HG03025 (cell line): ENCODE measurements at regions not wholly inside any gene's neighbourhood (a gene's known extent, or its start where the extent isn't known, plus 50 kb on each side); places are given as distances from the start of the nearest gene placed in this dataset.

ENCODE experiments used
- ATAC-seq: cut with Tn5 transposase; IDR thresholded peaks from one replicate; pipeline ENCODE4 v1.9.1; 2021; ENCODE audit warnings: mild to moderate bottlenecking, moderate library complexity; ENCODE audit not compliant: unreplicated experiment, low FRiP score

- ATAC-seq: no peak
Measured at GRCh38 chr2:58641001-58641400, 399.9 kb upstream of the FANCL start.

- ATAC-seq: no peak
Measured at GRCh38 chr2:58640042-58640441, 398.9 kb upstream of the FANCL start.

DNA sequence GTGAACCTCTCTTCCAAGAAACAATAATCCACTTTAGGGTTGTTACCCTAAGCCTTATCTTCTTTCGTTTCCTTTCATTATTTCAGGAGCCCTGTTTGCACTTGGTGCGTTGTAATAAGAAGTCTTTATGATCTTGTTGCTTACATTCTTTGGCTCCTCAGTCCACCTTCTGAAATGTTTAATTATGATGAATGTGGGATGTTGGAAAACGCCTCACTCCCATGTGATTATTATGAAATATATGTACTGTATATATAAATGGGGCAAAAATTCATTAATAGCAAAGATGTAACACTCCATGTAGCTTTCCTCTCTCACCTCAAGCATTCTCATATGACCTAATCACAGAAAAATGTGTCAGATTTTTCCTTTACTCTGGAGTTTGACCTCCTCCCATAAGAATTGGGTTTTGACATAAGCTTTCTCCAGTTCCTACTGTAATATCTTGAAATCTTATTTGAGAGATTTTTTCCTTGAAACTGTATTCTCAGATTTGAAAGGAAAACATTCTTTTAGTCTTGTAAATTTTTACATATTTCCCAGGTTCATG lies 397.2 kb upstream of the FANCL start:
- ATAC-seq: no peak

GRCh38 chr2:58636872-58637271 lies 395.7 kb upstream of the FANCL start:
- no peak for ATAC-seq

GRCh38 chr2:58635801-58636375 lies 394.8 kb upstream of the FANCL start:
- ATAC-seq: no peak

DNA sequence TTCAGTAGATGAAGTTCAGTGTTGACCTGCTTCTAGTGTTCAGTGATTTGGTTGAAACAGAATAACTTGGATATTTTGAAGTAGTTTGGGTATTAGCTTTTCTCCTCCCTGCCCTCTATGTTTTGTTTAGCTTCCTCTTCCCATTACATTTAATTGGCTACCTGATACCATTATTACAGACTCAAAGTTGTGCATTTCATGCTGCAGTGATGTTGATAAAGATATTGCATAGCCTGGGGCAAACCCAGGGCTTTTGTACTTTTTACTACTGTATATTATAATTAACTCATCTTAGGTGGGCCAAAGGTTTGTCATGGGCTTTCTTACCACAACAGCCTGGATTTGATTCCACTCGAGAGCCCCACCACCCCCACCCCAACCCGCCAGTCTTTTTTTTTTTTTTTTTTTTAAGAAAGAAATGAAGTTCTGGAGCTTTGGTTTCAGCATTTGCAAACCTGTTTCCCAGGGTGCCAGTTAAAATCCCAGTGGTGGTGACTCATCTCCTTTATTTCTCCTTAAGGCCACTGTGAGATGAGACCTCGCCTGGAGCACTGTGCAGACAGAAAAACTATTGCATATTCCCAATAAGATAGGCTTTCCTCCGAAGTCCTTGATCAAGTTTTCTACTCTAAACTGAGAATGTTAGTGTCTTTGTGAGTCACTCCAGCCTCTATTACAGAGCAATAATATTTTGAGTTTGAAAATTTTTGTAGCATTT lies 393.7 kb upstream of the FANCL start:
- no peak for ATAC-seq

- ATAC-seq: no peak
Measured at GRCh38 chr2:58633613-58634365, 392.7 kb upstream of the FANCL start.

GRCh38 chr2:58631986-58632385 lies 390.9 kb upstream of the FANCL start:
- no peak for ATAC-seq

GRCh38 chr2:58629545-58630119 lies 388.5 kb upstream of the FANCL start:
- ATAC-seq: no peak

DNA sequence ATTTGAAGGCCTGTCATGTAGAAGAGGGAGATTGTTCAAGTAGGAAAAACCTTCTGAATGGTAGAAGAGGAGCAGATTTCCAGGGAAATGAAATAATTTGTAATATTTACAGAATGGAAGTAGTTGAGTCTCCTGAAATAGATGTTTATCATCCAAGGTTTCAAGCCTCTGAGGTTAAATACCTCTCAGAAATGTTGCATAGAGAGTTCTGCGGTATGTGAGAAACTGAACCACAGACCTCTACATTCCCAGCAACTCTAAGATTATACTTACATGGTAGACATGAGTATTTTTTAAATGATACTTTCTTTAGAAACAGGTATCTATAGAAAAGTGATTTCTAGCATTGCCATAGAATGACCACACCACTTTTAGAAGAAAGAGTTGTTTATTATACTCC lies 379.8 kb upstream of the FANCL start:
- ATAC-seq: no peak

GRCh38 chr2:58620093-58620492 lies 379.0 kb upstream of the FANCL start:
- no peak for ATAC-seq

GRCh38 chr2:58616961-58617360 lies 375.8 kb upstream of the FANCL start:
- no peak for ATAC-seq

DNA sequence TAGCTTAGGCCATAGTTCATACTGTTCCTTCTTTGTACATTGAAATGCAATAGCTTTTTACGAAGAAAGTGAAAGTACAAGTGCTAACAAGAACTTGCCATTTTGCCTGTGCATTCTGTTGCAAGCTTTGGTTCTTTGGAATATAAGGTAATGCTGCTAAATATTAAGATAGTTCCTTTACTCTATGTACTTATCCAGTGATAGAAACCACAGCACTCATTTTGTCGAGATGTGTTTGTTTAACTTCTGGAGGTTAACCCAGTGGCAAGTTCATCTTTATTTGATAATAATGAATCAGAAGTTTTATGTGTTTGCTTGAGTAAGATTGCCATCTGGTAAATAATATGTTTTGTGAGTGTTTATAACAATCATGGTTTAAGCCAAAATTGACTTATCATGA lies 373.1 kb upstream of the FANCL start:
- no peak for ATAC-seq

DNA sequence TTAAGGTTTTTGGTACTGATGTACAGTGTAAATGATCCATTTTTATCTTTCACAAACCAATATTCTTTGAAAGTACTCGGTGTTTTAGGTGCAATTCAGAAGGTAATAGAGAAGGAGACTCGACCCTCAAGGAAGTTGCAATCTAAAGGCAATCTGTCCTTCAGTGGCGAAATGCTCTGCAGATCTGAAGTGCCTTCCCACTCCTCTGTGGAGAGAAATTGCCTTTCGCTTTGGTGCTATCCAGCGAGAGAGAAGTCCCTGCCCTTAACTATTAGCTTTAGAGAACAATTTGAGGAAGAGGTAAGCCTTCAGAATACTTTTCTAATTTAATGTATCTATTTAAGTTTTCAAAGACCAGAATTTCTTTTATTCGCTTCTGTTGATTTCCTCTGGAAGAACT lies 371.8 kb upstream of the FANCL start:
- no peak for ATAC-seq

GRCh38 chr2:58609326-58609725 lies 368.2 kb upstream of the FANCL start:
- ATAC-seq: no peak

DNA sequence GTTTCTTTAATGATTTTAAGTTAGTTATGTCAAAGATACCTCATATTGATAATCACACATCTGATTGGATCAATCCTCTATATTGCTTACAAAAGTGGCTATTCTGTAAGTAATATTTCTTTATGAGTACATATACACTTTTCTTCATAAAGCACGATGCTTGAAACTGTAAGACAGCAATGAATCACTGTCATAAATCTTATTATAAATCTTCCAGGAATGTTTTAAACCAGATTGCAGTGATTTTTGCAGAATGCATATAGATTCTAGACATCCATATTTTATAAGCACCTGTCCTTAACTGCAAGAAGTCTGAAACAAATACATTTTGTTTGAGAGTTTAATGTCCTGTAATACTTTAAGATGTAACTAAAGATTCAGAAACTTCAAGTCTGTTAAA lies 367.0 kb upstream of the FANCL start:
- ATAC-seq: no peak

- no peak for ATAC-seq
Measured at GRCh38 chr2:58607448-58607847, 366.3 kb upstream of the FANCL start.

- ATAC-seq: no peak
Measured at GRCh38 chr2:58606799-58607198, 365.7 kb upstream of the FANCL start.

- no peak for ATAC-seq
Measured at GRCh38 chr2:58604096-58604495, 363.0 kb upstream of the FANCL start.

- ATAC-seq: no peak
Measured at GRCh38 chr2:58601017-58601416, 359.9 kb upstream of the FANCL start.

DNA sequence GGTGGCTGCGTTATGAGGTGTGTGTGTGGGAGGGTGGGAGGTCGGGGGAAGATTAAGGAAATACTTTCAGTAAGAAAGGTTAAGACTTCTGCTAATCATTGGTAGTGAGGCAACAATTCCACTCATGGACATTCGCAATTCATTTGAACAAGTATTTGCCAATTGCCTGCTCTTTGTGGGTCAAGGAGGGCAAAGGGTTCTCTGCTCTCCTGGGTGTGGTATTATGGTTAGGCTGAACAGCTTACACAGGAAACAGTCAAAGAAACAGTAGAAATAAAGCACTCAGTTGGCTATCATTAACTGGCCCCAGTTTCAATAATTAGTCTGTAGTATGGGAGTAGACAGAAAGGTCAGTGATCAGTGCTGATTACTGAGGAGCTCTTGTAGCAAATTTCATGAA lies 357.0 kb upstream of the FANCL start:
- ATAC-seq: no peak
